Glutamatergic neuron (in vitro differentiated cells): ENCODE measurements at regions not wholly inside any gene's neighbourhood (a gene's known extent, or its start where the extent isn't known, plus 50 kb on each side); places are given as distances from the start of the nearest gene placed in this dataset.

Experiments used
- DNase-seq: peaks from one replicate; pipeline ENCODE4 v3.0.0; 2022
- H3K27ac Mint-ChIP-seq: one replicate; pipeline ENCODE4 v1.8.0; 2020; ENCODE audit warnings: mild to moderate bottlenecking, mixed read lengths, inconsistent platforms; ENCODE audit not compliant: unreplicated experiment
- H3K27me3 Mint-ChIP-seq: one replicate; pipeline ENCODE4 v1.8.0; 2020; ENCODE audit warnings: mild to moderate bottlenecking, moderate library complexity, mixed read lengths, inconsistent platforms; ENCODE audit not compliant: unreplicated experiment
- H3K36me3 Mint-ChIP-seq: one replicate; pipeline ENCODE4 v1.8.0; 2020; ENCODE audit warnings: mild to moderate bottlenecking, mixed read lengths, inconsistent platforms; ENCODE audit not compliant: unreplicated experiment
- H3K4me1 Mint-ChIP-seq: one replicate; pipeline ENCODE4 v1.8.0; 2020; ENCODE audit warnings: mild to moderate bottlenecking, low read depth, mixed read lengths, inconsistent platforms; ENCODE audit not compliant: unreplicated experiment
- H3K4me3 Mint-ChIP-seq: one replicate; pipeline ENCODE4 v1.8.0; 2020; ENCODE audit warnings: mild to moderate bottlenecking, mixed read lengths, inconsistent platforms; ENCODE audit not compliant: unreplicated experiment
- H3K9me3 Mint-ChIP-seq: one replicate; pipeline ENCODE4 v1.8.0; 2020; ENCODE audit warnings: mild to moderate bottlenecking, moderate library complexity, mixed read lengths, inconsistent platforms; ENCODE audit not compliant: unreplicated experiment
- CTCF ChIP-seq: fragments of 200-600 bp; sonication (generic); IDR thresholded peaks from one replicate; pipeline ENCODE4 v1.5.0; 2021; ENCODE audit not compliant: partially characterized antibody, unreplicated experiment

GRCh38 chr4:133464311-133464710 is 315.2 kb downstream of the PCDH10 start:
- peaks cover 2% of the 10 kb centered on the region for H3K4me1 Mint-ChIP-seq
- H3K27ac Mint-ChIP-seq, result no peak overlapping the region
- DNase-seq, result no peak
- H3K4me3 Mint-ChIP-seq, result no peak overlapping the region
- no peak for TF ChIP-seq CTCF
- no peaks in the 10 kb centered on the region for H3K27me3 Mint-ChIP-seq
- H3K9me3 Mint-ChIP-seq, result peaks cover 1% of the 10 kb centered on the region
- no peaks in the 10 kb centered on the region for H3K36me3 Mint-ChIP-seq

GRCh38 chr4:133452678-133453077 is 303.6 kb downstream of the PCDH10 start:
- TF ChIP-seq CTCF, result no peak
- Mint-ChIP-seq H3K4me1 (no peaks in the 10 kb centered on the region), H3K9me3 (no peaks in the 10 kb centered on the region), H3K27ac (no peak overlapping the region), H3K36me3 (no peaks in the 10 kb centered on the region), H3K4me3 (no peak overlapping the region), H3K27me3 (no peaks in the 10 kb centered on the region)
- no peak for DNase-seq

- DNase-seq, result no peak
- TF ChIP-seq CTCF, result no peak
- Mint-ChIP-seq H3K4me1 (no peaks in the 10 kb centered on the region), H3K27ac (no peak overlapping the region), H3K36me3 (no peaks in the 10 kb centered on the region), H3K4me3 (no peak overlapping the region), H3K27me3 (no peaks in the 10 kb centered on the region), H3K9me3 (no peaks in the 10 kb centered on the region)
These were observed 301.7 kb downstream of the PCDH10 start for GRCh38 chr4:133450813-133451212.

- no peaks in the 10 kb centered on the region for H3K36me3 Mint-ChIP-seq
- no peak for DNase-seq
- H3K4me3 Mint-ChIP-seq, result no peak overlapping the region
- no peak overlapping the region for H3K27ac Mint-ChIP-seq
- peaks cover 1% of the 10 kb centered on the region for H3K4me1 Mint-ChIP-seq
- no peak for TF ChIP-seq CTCF
- H3K27me3 Mint-ChIP-seq, result no peaks in the 10 kb centered on the region
- no peaks in the 10 kb centered on the region for H3K9me3 Mint-ChIP-seq
These were observed 291.3 kb downstream of the PCDH10 start for GRCh38 chr4:133440404-133440803.

GRCh38 chr4:133439830-133440229 is 290.7 kb downstream of the PCDH10 start:
- H3K9me3 Mint-ChIP-seq, result no peaks in the 10 kb centered on the region
- H3K27me3 Mint-ChIP-seq, result no peaks in the 10 kb centered on the region
- peaks cover 1% of the 10 kb centered on the region for H3K4me1 Mint-ChIP-seq
- no peak for DNase-seq
- H3K27ac Mint-ChIP-seq, result no peak overlapping the region
- H3K4me3 Mint-ChIP-seq, result no peak overlapping the region
- no peak for TF ChIP-seq CTCF
- H3K36me3 Mint-ChIP-seq, result no peaks in the 10 kb centered on the region
